Hippocampal formation (tissue), 2 donors: ENCODE measurements at regions not wholly inside any gene's neighbourhood (a gene's known extent, or its start where the extent isn't known, plus 50 kb on each side); places are given as distances from the start of the nearest gene placed in this dataset.
A peak's percentile ranks its signal among the peaks of the same experiment; 100 is the strongest.
"Not testable (repeated sequence)": the region's sequence is repeated elsewhere in the genome, so short reads cannot be mapped to it uniquely, and the experiment has no call there.

Source experiments
- DNase-seq, 2 donors: peaks; one replicate each; lab custom pipeline; 2025; lab: John Stamatoyannopoulos, UW

DNA sequence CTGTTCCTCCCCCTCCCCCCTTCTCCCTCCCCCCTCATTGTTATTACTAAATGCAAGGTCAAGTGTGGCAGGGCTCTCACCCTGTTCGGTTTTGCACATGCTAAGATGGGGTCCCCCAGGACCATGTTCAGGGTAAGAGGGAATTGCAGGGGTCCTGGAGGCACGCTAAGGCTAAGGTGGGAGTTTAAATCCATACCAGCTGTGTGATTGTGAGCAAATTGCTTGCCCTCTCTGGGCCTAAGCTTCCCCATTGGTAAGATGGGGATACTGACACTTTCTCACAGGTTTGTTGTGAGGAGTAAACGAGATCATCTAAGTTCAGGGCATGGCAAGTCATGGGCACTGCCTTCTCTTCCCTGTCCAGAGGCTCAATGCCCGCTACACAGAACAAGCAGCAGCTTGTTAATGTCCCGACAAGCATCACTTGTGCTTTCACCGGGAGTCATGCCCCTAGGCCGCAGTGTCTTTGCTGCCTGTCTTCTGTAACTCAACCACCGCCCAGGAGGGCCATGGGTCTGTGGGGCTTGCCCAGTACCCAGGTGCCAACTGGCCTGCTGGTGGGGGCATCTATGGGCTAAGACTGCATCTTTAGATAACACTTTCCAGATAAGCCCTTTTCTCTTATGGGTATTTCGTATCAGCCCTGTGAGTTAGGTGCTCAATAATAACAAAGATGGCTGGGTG lies 279.1 kb downstream of the MYCN start:
- no peak for DNase-seq

DNA sequence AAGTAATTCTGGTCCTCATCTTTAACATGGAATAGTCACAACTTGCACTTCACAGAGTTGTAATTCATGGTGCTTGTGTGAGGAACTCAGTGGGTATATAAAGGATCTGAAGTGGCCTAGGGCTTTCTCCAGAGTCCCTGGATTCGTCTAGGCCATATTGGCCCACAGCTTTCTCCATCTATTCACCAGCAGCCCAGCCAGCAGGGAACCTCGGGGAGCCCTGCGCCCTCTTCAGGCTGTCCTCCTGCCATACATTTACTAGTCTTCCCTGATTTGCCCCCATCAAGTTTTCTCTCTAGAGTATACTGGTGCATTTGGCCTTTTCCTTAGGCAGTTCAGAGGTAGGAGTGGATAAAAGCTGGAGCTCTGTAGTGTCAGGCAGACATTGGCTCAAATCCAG lies 278.3 kb downstream of the MYCN start:
- DNase-seq = peak; percentile 2 to 7

DNA sequence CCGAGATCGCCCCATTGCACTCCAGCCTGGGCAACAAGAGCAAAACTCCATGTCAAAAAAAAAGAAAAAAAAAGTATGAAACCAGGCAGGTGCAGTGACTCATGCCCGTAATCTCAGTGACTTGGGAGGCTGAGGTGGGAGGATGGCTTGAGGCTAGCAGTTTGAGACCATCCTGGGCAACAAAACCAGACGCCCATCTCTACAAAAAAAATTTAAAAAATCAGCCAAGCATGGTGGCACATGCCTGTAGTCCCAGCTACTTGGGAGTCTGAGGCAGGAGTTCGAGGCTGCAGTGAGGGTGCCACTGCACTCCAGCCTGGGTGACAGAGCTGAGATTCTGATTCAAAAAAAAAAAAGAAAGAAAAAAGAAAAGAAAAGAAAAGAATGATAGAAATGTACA lies 277.8 kb downstream of the MYCN start:
- DNase-seq = no peak

DNA sequence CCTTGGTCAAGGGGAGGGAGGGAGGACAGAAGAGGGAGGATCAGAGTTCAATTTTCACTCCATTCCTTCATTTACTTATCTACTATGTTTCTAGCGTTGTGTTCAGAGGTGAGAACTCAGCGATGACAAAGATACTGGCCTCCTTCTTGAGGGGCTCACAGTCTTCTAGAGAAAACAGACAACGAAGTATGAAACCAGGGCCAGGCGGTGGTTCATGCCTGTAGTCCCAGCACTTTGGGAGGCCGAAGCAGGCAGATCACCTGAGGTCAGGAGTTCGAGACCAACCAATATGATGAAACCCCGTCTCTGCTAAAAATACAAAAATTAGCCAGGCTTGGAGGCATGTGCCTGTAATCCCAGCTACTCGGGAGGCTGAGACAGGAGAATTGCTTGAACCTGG lies 277.4 kb downstream of the MYCN start:
- not testable (repeated sequence) for DNase-seq

DNA sequence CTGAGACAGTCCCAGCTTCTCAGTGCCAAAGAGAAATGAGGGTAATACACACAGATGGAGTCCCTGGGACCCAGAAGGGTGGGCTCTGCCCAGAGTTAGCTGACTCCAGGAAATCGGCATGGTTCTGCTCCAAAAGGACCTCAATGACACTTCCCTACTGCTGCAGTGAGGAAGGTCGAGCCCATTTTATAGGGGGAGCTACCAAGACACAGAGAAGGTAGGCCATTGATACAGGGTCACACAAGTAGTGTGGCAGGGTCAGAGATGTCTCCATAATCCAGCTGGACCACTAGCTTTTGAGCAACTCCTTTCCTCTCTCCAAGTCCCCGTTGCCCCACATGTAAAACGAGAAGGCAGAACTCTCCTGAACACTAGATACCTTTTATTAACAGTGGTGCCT lies 276.9 kb downstream of the MYCN start:
- no peak for DNase-seq

DNA sequence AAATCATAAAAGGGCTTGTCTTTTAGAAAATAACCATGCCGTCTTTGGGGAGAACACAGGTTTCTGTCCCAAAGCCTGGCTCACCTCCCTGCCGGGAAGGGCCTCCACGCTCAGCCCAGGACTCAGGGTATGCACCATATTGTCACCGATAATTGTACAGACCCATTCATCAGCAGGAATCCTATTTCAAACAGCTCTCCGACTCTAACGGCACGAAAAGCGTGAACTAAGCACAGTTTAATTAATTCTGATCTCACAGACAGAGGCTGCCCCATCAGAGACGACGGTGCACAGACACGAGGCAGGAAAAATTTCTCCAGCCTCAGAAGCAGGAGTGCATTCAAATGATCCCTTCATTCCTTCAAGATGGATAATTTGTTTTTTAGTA lies 276.2 kb downstream of the MYCN start:
- no peak for DNase-seq

DNA sequence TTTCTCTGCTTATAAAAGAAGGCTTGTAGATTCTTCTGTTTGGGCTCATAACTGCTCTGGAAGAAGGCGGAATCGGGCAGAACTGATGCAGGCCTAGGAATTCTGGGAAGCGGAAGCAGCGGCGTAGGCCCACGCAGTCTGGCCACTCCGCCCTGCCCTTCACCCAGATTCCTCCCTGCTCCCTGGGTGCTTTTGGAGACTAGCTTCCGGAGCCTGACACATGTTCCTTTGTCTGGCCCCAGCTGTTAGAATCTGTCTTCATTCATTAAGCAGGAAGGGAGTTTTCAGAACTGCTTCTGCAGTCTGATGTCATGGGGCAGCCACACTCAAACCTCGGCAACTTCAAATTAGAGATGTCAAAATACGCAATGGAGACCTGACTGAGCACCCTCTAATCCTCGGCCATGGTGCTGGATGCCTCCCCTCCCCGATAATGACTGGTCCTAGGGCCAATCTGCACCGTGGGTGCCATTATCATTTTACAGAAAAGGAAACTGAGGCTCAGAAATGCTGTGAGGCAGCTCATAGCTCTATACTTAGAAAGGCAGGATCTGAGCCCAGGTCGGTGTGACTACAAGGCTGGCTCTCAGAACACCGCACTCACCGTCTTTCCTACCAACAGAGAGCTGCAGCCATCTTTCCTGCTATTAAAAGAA lies 275.7 kb downstream of the MYCN start:
- peak in 1 of 2 donors; percentile 7 for DNase-seq

DNA sequence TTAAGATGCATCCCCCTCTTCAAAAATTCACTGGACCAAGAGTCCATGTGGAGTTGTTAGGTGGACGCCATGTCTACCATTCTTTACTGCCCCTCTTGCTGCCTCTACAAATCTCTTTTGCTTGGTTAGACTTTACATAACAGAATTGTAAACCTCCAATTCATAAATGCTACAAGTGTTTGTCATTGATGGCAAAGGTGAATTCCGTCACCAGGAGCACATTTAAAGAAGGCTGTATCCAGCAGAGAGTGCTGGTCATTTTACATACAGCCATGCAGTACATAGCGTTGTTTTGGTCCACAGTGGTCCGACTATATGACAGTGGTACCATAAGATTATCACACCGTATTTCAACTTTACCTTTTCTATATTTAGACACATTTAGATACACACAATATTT lies 274.5 kb downstream of the MYCN start:
- no peak for DNase-seq

DNA sequence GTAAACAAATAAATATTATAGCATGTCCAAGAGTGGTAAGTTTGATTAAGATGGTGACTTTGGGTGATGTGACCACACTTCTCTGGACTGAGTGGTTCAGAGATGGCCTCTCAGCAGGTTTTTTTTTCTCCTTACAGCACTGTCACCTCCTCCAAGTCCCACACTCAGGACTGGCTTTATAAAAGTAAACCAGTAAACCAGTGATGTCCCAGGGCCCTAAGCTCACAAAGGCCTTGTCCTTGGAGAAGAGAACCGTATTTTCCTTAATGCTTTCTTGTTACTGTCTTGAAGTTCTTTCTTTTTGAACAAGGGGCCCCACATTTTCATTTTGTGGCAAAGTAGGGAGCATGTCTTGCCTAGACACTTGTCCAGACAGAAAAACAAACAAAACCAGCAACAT lies 274.0 kb downstream of the MYCN start:
- DNase-seq = no peak

DNA sequence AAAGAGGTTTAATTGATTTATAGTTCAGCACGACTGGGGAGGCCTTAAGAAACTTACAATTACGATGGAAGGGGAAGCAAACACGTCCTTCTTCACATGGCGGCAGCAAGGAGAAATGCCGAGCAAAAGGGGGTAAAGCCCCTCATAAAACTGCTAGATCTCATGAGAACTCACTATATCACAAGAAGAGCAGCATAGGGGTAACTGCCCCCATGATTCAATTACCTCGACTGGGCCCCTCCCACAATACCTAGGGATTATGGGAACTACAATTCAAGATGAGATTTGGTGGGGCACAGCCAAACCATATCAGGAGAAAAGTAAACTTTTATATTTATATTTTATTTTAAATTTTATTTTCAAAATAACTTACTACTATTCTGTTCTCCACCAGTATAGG lies 272.0 kb downstream of the MYCN start:
- DNase-seq = no peak

DNA sequence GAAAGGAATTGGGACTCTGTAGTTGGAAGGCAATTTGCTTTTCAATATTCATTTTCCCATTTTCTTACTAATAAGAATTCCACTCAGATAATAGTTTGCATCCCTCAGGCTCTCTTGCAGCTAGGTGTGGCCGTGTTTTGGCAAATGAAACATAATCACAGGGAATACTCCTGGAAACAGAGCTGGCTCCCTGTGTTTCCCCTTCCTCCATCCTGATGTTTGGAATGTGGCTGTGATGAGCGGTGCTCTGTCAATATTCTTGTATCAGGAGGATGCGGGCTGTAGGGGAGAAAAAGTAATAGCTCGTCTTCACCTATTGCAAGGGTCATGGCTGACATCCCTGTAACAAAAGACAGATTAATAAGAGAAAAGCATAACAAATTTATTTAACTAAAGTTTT lies 271.0 kb downstream of the MYCN start:
- no peak for DNase-seq

DNA sequence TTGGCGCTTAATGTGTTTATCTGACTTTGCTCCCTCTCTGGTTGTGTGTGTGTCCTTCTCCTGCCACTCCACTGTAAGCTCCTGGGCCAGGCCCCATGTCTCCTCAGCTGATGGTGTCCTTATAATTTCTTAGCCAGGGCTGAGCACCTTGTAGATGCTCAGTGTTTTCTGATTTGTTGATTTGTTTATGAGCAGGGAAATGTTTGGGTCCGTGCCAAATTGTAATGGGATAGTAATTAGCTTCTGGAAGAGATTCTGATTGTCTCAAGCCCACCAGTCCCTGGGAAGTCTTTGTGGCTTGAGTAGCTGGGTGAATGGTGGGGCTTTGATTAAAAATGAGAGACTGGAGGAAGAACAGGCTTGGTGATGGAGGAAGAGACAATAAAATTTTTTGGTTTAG lies 270.5 kb downstream of the MYCN start:
- DNase-seq = no peak

DNA sequence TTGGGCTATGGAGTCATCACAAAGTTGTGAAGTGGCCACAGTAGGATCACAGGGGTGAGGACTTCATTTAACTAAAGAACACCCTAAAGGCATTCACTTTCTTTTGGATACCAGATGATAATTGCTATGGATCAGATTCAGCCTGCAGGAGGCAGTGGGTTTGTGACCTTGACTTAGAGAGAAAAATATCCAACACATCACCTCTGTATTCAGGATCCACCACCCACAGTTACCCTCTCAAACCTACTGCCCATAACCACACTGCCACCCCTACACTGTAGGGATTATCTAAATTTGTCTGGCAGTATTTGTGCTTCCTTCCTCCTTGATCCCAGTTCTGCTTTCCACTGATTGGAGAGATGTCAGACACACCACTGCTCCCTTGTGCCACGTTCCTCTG lies 269.4 kb downstream of the MYCN start:
- no peak for DNase-seq

DNA sequence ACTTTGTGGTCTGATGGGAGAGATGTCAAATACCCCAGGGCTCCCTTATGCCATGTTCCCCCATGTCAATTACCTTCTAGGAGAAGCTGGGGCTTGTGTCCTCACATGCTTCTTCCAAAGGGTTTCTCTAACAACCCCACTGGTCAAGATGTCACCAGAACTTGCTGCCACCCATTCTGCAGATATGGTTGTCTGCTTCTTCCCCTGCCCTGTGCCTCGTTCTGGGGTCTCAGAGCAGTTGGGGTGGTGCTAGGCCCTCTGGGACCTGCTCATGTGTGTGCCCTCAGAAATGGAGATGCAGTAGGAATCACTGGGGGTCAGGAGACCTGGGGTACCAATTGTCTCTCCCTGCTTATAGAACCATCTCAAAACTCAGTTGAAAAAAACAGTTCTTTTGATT lies 268.6 kb downstream of the MYCN start:
- DNase-seq = no peak

DNA sequence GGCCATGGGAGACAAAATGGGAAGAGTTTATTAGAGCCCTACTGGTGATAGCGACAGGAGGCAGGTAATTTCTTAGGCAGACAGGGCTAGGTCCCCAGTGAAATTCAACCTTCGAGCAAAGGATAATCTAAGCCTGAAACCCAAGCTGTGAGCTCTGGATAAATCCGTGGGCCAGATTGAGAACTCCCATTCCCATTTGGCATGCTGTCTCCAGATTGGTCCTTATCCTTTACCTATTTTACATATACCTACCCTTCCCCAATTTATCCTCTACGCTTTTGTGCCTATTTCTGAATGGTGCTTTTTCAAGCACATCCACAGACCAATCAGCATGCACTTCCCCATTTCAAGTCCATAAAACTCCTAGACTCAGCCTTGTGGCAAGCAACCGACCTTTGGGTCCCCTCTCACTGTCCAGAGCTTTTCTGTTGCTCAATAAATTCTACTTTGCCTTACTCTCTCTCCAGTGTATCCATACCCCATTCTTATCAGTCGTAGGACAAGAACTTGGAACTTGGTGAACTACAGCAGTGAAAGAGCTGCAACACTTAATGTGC lies 268.0 kb downstream of the MYCN start:
- no peak for DNase-seq

DNA sequence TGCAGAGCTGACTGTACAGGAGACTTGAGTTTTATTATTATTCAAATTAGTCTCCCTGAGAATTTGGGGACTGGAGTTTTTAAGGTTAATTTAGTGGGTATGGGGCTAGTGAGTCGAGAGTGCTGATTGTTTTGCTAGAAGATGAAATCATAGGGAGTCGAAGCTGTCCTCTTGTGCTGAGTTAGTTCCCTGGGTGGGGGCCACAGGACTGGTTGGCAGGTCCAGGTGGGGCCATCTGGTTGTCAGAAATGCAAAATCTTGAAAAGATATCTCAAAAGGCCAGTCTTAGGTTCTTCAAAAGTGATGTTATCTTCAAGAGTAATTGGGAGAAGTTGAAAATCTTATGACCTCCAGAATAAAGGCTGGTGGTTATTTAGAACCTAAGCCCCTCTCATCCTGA lies 267.3 kb downstream of the MYCN start:
- DNase-seq = no peak

DNA sequence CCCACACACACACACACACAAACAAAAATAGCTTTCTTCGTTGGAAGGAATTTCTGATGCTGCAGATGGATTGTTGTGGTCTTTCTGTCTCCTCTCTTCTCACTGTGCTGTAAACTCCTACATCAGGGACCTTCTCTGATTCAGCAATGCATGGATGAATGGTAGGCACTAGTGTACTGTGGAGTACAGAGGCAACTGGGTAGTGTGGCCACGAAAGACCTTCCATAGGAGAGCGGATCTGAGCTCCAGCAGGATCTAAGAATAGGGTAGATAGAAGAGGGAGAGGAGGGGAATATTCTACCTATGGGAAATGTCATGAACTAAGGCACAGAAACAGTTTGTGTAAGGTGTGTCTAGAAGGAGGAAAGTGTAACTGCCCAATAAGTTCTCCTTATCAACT lies 266.8 kb downstream of the MYCN start:
- DNase-seq = no peak

DNA sequence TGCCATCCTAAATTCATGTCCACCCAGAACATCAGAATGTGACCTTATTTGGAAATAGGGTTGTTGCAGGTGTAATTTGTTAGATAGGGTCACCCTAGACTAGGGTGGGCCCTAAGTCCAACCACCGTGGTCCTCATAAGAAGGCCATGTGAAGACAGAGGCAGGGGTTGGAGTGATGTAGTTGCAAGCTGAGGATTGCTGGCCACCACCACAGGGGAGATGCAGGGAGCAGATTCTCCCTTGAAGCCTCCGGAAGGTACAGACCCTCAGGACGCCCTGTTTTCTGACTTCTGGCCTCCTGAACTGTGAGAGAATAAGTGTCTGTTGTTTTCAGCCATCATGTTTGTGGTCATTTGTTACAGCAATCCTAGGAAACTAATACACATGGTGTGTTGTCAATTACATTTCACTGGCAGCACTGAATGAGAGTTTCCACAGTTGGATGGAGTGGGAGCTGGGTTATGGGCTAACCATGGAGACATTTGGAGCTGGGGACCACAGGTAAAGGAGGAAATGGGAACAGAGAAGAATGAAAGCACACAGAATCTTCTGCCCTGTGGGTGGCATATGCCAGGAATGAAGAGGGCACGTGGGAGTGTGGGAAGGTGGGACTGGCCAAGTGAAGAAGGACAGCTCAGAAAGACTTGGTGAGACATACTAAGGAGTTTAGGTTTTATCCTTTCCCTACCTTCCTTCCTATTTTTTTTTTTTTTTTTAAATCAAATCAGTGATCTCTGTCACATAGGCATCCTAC lies 266.0 kb downstream of the MYCN start:
- DNase-seq = no peak

DNA sequence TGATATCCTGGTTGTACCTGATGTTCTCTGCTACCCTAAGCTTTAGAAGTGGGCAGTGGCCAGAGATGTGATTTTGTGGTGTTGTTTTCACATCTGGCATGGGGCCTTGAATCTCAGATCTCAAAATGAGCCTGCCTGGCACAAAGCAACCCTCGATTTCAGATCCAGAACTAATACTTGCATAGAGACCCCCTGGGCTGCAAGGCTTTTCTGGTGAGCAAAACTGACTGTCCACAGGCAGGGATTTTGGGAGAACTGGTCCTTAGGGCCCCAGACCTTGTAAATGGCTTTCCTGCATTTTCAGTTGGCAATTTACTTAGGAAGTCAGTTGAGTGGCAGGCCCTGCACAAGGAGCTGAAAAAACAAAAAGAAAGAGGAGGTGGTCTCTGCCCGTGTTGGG lies 265.3 kb downstream of the MYCN start:
- DNase-seq = no peak

DNA sequence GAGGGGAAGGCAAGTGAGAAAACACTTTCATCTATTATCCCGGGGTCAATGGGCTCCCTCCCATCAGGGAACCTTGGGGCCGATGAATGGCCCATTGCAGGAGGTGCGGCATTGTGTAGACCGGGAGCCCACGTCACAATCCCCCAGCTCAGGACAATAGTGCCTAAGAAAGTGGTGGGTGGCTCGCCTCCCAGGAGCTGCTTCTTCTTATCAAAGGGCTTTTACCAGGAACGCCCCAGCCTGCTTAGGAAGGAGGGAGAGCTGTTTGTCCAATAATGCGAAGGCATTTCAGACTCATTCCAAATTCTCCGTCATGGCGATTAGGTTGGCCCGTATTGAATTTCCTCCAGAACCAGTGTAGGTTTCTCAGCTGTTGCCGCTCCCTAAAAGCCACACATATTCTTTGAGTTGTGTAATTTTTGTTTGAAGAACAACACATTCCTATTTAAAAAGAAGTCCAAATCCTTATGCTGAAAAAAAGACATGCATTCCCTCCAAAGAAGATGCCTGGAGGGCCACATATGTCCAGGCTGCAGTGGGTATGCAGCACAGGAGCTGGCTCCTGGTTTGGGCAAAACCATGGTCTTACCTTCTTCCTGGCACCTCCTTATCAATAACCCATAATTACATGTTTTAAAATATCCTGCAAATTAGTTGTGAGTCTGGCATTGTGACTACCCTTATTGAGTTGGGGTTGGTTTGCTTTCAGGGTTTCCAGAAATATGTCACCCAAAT lies 264.7 kb downstream of the MYCN start:
- no peak for DNase-seq

DNA sequence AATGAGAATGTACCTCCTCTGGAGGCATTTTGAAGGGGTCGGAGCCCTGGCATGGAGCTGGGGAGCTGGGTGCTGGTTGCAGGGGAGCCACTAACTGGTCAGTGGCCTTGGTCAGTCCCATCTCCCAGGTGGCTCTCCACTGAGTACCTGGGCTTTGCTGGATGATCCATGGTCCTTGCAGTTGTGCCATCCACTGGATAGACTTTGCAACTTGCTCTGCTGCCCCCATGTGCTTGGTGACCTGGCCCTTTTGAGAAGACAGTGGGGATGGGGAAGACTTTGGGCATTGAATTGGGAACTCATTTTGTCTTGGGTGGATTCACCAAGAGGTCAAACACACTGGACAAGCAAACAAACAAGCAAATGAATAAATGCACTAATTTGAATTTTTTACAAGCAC lies 263.9 kb downstream of the MYCN start:
- DNase-seq = no peak

DNA sequence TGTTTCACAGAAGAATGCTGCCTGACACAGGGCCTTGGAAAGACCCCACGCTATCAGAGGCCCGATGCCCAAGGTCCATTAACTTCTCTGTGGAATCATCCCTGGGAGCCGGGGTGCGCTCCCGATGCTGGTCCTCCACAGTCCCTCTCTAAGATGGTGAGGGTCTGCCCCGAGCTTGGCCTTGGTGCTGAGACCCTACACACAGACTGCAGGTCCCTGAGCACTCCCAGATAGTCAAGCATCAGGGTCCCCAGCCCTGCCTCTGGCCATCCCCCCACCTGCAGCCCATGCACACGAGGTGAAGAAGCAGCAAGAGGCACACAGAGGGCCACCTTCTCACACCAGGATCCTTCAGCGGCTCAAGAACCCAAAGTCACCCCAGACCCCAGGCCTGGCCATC lies 263.3 kb downstream of the MYCN start:
- no peak for DNase-seq
